A673 (cell line): ENCODE measurements at regions not wholly inside any gene's neighbourhood (a gene's known extent, or its start where the extent isn't known, plus 50 kb on each side); places are given as distances from the start of the nearest gene placed in this dataset.

Experiments
- BruUV-seq: library from RNA; stranded (reverse); fragments of 400-500 nt; replicated peaks from 2 replicates; lab custom pipeline; 2021; lab: Mats Ljungman, UMichigan
- CTCF ChIA-PET: fragments of 300-600 bp; sonication (Branson Sonifier 250); formaldehyde crosslinking; loops from one replicate; lab custom pipeline; 2022; ENCODE audit warnings: antibody characterized with exemption; lab: Charles Lee
- POLR2A ChIA-PET: fragments of 300-600 bp; sonication (Branson Sonifier 250); formaldehyde crosslinking; loops from one replicate; lab custom pipeline; 2022; ENCODE audit warnings: antibody characterized with exemption; ENCODE audit not compliant: low non-redundant PET; lab: Charles Lee
- DNase-seq: peaks from one replicate; pipeline ENCODE4 v3.0.0-alpha.2; 2015; ENCODE audit warnings: low spot score
- H3K27ac ChIP-seq: fragments of 200-600 bp; sonication (generic); 2 replicates; pipeline ENCODE4 v1.5.1; 2016; ENCODE audit warnings: mixed run types, low read depth, mild to moderate bottlenecking, mixed read lengths, antibody characterized with exemption, low read length; ENCODE audit not compliant: poor library complexity, severe bottlenecking
- H3K27me3 ChIP-seq: fragments of 200-600 bp; sonication (generic); replicated peaks from 2 replicates; pipeline ENCODE4 v1.6.1; 2017; ENCODE audit warnings: mixed run types, low read depth, mild to moderate bottlenecking, mixed read lengths, antibody characterized with exemption, low read length; ENCODE audit not compliant: insufficient read depth, poor library complexity
- H3K36me3 ChIP-seq: fragments of 200-600 bp; sonication (generic); 2 replicates; pipeline ENCODE4 v1.6.1; 2016; ENCODE audit warnings: mixed run types, mild to moderate bottlenecking, mixed read lengths, antibody characterized with exemption, low read length; ENCODE audit not compliant: insufficient read depth, poor library complexity, severe bottlenecking
- H3K4me1 ChIP-seq: fragments of 200-600 bp; sonication (generic); 2 replicates; pipeline ENCODE4 v1.6.1; 2017; ENCODE audit warnings: mixed run types, mild to moderate bottlenecking, mixed read lengths, antibody characterized with exemption, low read length; ENCODE audit not compliant: insufficient read depth, poor library complexity, severe bottlenecking
- H3K4me3 ChIP-seq: fragments of 200-600 bp; sonication (generic); 2 replicates; pipeline ENCODE4 v1.5.1; 2016; ENCODE audit warnings: low read depth, mixed run types, mild to moderate bottlenecking, mixed read lengths, low read length; ENCODE audit not compliant: poor library complexity, severe bottlenecking
- H3K9me3 ChIP-seq: fragments of 200-600 bp; sonication (generic); 2 replicates; pipeline ENCODE4 v1.6.1; 2016; ENCODE audit warnings: mixed run types, low read depth, mild to moderate bottlenecking, mixed read lengths, antibody characterized with exemption, low read length; ENCODE audit not compliant: poor library complexity, severe bottlenecking
- EZH2 ChIP-seq: fragments of 200-600 bp; sonication (generic); IDR thresholded peaks from 2 replicates; pipeline ENCODE4 v1.6.1; 2017; ENCODE audit warnings: borderline replicate concordance, low read depth, mild to moderate bottlenecking, mixed read lengths, antibody characterized with exemption, low read length; ENCODE audit not compliant: poor library complexity, severe bottlenecking
- intact Hi-C: fragments of 100-400 bp; cut with micrococcal nuclease; formaldehyde crosslinking; loops from one replicate; pipeline ENCODE4 v1.10.0; 2022; ENCODE audit not compliant: unreplicated experiment
- TF ChIP-seq, protein P1 (sequence below): fragments of 300-800, 200-600 bp; sonication (generic); conservative IDR thresholded peaks from 2 replicates; pipeline ENCODE4 v1.5.1; 2017; ENCODE audit warnings: low read depth, mild to moderate bottlenecking, antibody characterized with exemption, low read length, moderate library complexity, mixed read lengths

DNA sequence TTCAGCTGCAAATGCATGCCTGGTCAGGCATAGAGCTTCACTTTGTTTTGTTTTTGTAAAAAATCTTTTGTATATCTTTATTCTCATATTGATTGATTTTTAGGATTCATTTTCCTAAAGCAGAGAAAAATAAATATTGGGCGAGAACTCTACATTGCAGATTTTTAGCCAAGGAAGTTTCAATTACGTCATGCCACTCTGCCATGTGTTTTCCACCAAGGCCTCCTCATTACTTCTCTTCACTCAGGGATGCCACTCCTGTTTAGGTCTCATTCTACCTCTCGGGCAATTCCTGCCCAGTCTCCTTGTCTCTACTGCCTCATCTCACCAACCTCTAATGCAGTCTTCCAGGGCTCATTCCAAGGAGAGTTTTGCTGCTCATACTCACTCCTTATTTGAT lies 497.3 kb upstream of the SPTLC3 start:
- POLR2A ChIA-PET, result no interaction called here

DNA sequence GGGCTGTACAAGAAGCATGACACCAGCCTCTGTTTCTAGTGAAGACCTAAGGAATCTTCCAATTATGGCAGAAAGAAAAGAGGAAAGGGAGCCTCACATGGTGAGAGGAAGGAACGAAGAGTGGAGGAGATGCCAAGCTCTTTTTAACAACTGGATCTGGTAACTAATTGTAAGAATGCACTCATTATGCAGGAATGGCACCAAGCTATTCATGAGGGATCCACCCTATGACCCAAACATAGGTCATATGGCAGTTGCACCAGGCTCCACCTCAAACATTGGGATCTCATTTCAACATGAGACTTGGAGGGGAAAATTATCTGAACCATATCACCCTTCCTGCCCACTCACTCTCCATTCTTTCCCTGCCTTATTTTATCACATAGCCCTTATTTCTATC lies 496.0 kb upstream of the SPTLC3 start:
- H3K27me3 ChIP-seq, result no peaks in the 10 kb centered on the region
- intact Hi-C loops, result no loop called here
- H3K36me3 ChIP-seq, result no peaks in the 10 kb centered on the region
- no peak overlapping the region for H3K4me3 ChIP-seq
- TF ChIP-seq EZH2, result no peak
- TF ChIP-seq, protein P1, sequence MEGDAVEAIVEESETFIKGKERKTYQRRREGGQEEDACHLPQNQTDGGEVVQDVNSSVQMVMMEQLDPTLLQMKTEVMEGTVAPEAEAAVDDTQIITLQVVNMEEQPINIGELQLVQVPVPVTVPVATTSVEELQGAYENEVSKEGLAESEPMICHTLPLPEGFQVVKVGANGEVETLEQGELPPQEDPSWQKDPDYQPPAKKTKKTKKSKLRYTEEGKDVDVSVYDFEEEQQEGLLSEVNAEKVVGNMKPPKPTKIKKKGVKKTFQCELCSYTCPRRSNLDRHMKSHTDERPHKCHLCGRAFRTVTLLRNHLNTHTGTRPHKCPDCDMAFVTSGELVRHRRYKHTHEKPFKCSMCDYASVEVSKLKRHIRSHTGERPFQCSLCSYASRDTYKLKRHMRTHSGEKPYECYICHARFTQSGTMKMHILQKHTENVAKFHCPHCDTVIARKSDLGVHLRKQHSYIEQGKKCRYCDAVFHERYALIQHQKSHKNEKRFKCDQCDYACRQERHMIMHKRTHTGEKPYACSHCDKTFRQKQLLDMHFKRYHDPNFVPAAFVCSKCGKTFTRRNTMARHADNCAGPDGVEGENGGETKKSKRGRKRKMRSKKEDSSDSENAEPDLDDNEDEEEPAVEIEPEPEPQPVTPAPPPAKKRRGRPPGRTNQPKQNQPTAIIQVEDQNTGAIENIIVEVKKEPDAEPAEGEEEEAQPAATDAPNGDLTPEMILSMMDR, result no peak
- H3K9me3 ChIP-seq, result no peaks in the 10 kb centered on the region
- POLR2A ChIA-PET, result no interaction called here
- BruUV-seq, result no TSS peak
- no peaks in the 10 kb centered on the region for H3K4me1 ChIP-seq
- DNase-seq, result no peak
- CTCF ChIA-PET, result no interaction called here
- no peak overlapping the region for H3K27ac ChIP-seq

More for the DNA sequence above, 497.3 kb upstream of the SPTLC3 start:
- H3K27ac ChIP-seq, result no peak overlapping the region
- no peaks in the 10 kb centered on the region for H3K9me3 ChIP-seq
- H3K4me3 ChIP-seq, result no peak overlapping the region
- H3K27me3 ChIP-seq, result no peaks in the 10 kb centered on the region
- TF ChIP-seq EZH2, result no peak
- TF ChIP-seq, protein P1, result no peak
- intact Hi-C loops, result no loop called here
- CTCF ChIA-PET, result no interaction called here
- H3K36me3 ChIP-seq, result no peaks in the 10 kb centered on the region
- DNase-seq, result no peak
- BruUV-seq, result no TSS peak
- H3K4me1 ChIP-seq, result no peaks in the 10 kb centered on the region

DNA sequence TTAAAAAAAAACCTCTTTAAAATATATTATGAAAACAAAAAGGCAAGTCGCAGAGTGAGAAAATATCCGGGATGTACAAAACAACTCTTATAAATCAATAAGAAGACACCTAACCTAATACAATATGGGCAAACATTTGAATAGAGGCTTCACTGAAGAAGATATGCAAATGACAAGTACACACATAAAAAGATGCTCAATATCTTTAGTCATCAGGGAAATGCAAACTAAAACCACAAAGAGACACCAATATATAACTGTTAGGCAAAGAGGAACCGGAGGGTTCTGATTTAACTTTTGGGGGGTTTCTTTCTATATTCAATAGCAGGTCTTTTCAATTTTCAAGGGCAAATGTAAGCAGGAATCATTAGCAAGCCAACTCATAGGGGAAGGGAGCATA lies 480.7 kb upstream of the SPTLC3 start:
- DNase-seq, result no peak
- no peak overlapping the region for H3K27ac ChIP-seq
- ChIA-PET CTCF (no interaction called here), POLR2A (no interaction called here)
- no peaks in the 10 kb centered on the region for H3K27me3 ChIP-seq
- TF ChIP-seq, protein P1, result no peak
- BruUV-seq, result no TSS peak
- no peaks in the 10 kb centered on the region for H3K4me1 ChIP-seq
- H3K36me3 ChIP-seq, result no peaks in the 10 kb centered on the region
- H3K4me3 ChIP-seq, result no peak overlapping the region
- intact Hi-C loops, result no loop called here
- no peaks in the 10 kb centered on the region for H3K9me3 ChIP-seq
